ENCODE measurements at regions not wholly inside any gene's neighbourhood (a gene's known extent, or its start where the extent isn't known, plus 50 kb on each side); places are given as distances from the start of the nearest gene placed in this dataset.

DNA sequence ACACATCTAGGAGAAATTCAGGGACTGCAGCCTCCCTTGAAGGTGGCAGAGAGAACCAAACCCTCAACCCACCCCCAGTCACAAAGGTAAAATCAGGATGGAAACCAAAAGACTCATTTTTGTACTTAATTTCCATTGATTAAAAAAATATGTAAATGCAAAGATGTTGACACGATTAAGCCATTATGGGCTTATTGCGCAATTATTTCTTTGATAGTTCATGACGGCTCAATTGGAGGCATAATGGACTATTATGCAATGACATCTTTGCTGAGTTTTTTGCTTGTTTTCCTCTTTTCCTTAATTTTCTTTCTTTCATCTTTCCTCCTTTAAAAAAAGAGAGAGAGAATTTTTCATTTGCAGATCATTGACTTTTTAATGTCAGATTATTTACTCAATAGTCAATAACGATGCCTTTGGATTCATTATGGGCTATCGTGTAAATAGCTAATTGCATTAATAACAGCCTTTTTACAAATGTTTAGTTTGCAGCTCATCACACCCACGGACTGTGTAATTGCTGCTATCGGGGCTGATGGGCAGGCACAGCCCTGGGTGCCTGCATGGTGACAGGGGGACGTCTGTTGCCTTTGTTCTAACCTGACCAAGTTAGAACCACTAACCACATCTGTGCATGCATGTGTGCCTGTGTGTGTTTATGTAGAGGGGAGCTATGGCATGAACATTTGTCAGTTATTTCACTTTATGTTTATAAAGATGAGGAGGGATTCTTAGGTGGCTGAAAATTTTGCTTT is 482.4 kb upstream of the TSHZ3 start:
- H3K4me3 Mint-ChIP-seq = no peak overlapping the region

DNA sequence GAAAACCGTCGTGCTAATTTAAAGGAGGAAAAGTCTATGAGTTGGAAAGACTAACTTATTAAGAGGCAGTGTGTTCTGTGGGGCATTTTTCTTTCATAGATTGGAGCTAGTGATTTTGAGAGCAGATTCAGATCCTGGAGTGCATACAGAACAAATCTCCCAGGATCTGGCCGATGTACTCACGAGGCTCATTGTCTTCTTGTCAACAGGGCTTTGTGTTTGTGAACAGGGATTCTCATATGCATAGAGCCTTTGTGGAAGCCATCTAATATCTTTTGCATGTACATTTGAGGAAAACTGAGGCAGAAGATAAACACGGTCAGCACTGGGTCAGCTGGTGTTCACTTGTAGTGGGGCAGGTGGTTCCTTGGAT is 482.9 kb upstream of the TSHZ3 start:
- no peak for DNase-seq
- ChIA-PET CTCF (no interaction called here), POLR2A (no interaction called here)
- no peaks in the 10 kb centered on the region for H3K36me3 Mint-ChIP-seq (ENCODE audit: low read depth)
- H3K27me3 Mint-ChIP-seq = no peaks in the 10 kb centered on the region
- no peaks in the 10 kb centered on the region for H3K4me1 Mint-ChIP-seq (ENCODE audit: low read depth)
- intact Hi-C loops (cut with micrococcal nuclease) = no loop called here
- ATAC-seq = no peak
- peaks cover 8% of the 10 kb centered on the region for H3K9me3 Mint-ChIP-seq
- no peak overlapping the region for H3K27ac Mint-ChIP-seq
- no peak overlapping the region for H3K4me3 Mint-ChIP-seq
- TF ChIP-seq, protein P1, sequence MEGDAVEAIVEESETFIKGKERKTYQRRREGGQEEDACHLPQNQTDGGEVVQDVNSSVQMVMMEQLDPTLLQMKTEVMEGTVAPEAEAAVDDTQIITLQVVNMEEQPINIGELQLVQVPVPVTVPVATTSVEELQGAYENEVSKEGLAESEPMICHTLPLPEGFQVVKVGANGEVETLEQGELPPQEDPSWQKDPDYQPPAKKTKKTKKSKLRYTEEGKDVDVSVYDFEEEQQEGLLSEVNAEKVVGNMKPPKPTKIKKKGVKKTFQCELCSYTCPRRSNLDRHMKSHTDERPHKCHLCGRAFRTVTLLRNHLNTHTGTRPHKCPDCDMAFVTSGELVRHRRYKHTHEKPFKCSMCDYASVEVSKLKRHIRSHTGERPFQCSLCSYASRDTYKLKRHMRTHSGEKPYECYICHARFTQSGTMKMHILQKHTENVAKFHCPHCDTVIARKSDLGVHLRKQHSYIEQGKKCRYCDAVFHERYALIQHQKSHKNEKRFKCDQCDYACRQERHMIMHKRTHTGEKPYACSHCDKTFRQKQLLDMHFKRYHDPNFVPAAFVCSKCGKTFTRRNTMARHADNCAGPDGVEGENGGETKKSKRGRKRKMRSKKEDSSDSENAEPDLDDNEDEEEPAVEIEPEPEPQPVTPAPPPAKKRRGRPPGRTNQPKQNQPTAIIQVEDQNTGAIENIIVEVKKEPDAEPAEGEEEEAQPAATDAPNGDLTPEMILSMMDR (IDR thresholded peaks at IDR 0.05) = no peak

More for the DNA sequence above, 482.4 kb upstream of the TSHZ3 start:
- DNase-seq (no peak), ATAC-seq (no peak)
- CTCF ChIA-PET = no interaction called here
- intact Hi-C loops (cut with micrococcal nuclease) = no loop called here
- POLR2A ChIA-PET = interaction anchor here (0.6 kb wide), 1 partner anchor 74 kb away, joined by 4 read pairs; no protein-coding TSS in a partner anchor
- no peak overlapping the region for H3K27ac Mint-ChIP-seq
- H3K36me3 Mint-ChIP-seq (ENCODE audit: low read depth) = no peaks in the 10 kb centered on the region
- peaks cover 8% of the 10 kb centered on the region for H3K9me3 Mint-ChIP-seq
- no peaks in the 10 kb centered on the region for H3K27me3 Mint-ChIP-seq
- no peaks in the 10 kb centered on the region for H3K4me1 Mint-ChIP-seq (ENCODE audit: low read depth)
- TF ChIP-seq, protein P1 (IDR thresholded peaks at IDR 0.05) = no peak

DNA sequence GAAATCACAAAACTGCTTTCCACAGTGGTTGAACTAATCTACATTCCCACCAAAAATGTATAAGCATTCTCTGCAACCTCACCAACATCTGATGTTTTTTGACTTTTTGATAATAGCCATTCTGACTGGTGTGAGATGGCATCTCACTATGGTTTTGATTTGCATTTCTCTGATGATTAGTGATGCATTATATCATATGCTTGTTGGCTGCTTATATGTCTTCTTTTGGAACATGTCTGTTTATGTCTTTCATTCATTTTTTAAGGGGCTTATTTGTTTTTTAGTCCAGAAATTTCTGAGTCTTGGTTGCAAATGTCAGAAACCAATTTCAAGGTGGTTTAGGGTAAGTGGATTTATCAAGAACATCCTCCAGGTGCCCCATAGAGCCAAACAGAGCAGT is 484.8 kb upstream of the TSHZ3 start:
- ATAC-seq = no peak
- TF ChIP-seq, protein P1 (IDR thresholded peaks at IDR 0.05) = no peak
- H3K27me3 Mint-ChIP-seq = no peaks in the 10 kb centered on the region
- H3K4me1 Mint-ChIP-seq (ENCODE audit: low read depth) = no peaks in the 10 kb centered on the region
- no peak for DNase-seq
- H3K9me3 Mint-ChIP-seq = peaks cover 8% of the 10 kb centered on the region
- ChIA-PET POLR2A (no interaction called here), CTCF (no interaction called here)
- no peak overlapping the region for H3K27ac Mint-ChIP-seq
- intact Hi-C loops (cut with micrococcal nuclease) = no loop called here
- no peaks in the 10 kb centered on the region for H3K36me3 Mint-ChIP-seq (ENCODE audit: low read depth)
- H3K4me3 Mint-ChIP-seq = no peak overlapping the region

DNA sequence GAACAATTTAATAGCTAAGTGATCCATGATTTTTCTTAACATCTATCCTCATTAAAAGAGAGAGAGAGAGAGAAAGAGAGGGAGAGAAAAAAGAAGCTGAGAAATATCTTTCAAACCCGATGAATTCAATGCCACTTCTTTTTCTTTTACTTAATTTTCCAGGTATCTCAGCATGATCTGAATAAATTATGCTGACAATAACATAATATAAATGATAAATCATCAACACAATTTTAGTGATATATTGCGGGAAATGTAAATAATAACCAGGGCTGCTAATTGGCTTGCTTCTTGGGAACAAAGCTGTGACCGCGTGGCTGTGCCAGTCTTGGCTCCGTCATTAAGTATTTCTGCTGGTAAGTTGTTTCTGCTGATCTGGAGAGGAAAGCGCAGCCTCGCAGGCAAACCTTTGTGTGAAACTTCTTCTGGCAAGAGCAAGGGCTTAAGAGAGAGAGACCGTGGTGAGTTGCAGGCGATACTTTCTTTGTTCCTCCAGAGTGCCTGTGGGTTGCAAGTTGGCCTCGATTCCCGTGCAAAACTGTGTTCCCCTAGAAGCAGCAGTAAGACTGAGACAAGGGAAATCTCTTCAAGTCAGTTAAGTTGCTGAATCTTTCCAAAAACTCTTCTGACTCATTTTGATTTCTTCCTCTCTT is 489.1 kb upstream of the TSHZ3 start:
- POLR2A ChIA-PET = no interaction called here
- Mint-ChIP-seq H3K4me1 (ENCODE audit: low read depth) (no peaks in the 10 kb centered on the region), H3K27me3 (no peaks in the 10 kb centered on the region), H3K27ac (no peak overlapping the region), H3K4me3 (no peak overlapping the region), H3K9me3 (peaks cover 16% of the 10 kb centered on the region), H3K36me3 (ENCODE audit: low read depth) (no peaks in the 10 kb centered on the region)
- no peak for DNase-seq
- CTCF ChIA-PET = no interaction called here
- intact Hi-C loops (cut with micrococcal nuclease) = no loop called here
- ATAC-seq = no peak
- TF ChIP-seq, protein P1 (IDR thresholded peaks at IDR 0.05) = no peak

DNA sequence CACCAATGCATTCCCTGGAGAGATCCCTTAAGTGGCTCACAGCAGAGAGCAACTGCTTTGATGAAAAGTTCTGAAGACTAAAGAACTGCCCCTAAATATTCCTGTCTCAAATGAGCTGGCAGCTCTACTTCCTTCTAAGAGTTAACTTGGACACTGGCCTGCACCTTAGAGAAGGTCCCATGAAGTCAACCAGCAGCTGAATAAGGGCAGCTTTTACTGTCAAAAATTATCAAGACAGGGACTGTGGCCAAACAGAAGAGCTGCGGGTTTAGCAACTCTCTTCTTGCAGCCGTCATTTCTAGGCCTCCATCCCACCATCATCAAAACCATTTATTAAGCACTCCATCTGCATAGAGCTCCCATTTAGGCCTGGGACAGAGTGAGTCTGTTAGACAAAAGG is 491.1 kb upstream of the TSHZ3 start:
- no peaks in the 10 kb centered on the region for H3K27me3 Mint-ChIP-seq
- no peak overlapping the region for H3K4me3 Mint-ChIP-seq
- DNase-seq = no peak
- no peaks in the 10 kb centered on the region for H3K4me1 Mint-ChIP-seq (ENCODE audit: low read depth)
- ATAC-seq = no peak
- intact Hi-C loops (cut with micrococcal nuclease) = no loop called here
- ChIA-PET CTCF (no interaction called here), POLR2A (no interaction called here)
- TF ChIP-seq, protein P1 (IDR thresholded peaks at IDR 0.05) = no peak
- no peaks in the 10 kb centered on the region for H3K36me3 Mint-ChIP-seq (ENCODE audit: low read depth)
- H3K27ac Mint-ChIP-seq = no peak overlapping the region
- peaks cover 14% of the 10 kb centered on the region for H3K9me3 Mint-ChIP-seq
